ENCODE measurements at regions not wholly inside any gene's neighbourhood (a gene's known extent, or its start where the extent isn't known, plus 50 kb on each side); places are given as distances from the start of the nearest gene placed in this dataset.

DNA sequence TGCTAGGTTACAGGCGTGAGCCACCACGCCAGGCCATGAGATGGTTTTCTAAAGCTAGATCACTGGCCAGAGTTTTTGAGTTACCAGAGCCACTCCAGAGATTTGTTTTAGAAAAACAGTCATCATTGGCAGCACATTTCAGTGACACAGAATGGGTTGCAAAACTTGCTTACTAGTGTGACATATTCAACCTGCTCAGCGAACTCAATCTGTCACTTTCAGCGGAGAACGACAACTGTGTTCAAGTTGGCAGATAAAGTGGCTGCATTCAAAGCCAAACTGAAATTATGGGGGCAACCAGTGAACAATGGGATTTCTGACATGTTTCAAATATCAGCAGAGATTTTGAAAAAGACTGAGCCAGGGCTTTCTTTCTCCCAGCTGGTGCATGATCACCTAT lies 456.3 kb upstream of the ISX start:
- TF ChIP-seq POLR2A (IDR thresholded peaks at IDR 0.05): no peak
- no peak for TF ChIP-seq CTCF (IDR thresholded peaks at IDR 0.05)
- no peak for TF ChIP-seq EP300 (IDR thresholded peaks at IDR 0.05)

All from ovary (tissue), 3 donors.